HS-5 (cell line): ENCODE measurements at regions not wholly inside any gene's neighbourhood (a gene's known extent, or its start where the extent isn't known, plus 50 kb on each side); places are given as distances from the start of the nearest gene placed in this dataset.
"Not testable (repeated sequence)": the region's sequence is repeated elsewhere in the genome, so short reads cannot be mapped to it uniquely, and the experiment has no call there.

Experiments used
- DNase-seq: peaks from one replicate; pipeline ENCODE4 v3.0.0-alpha.2; 2012; ENCODE audit warnings: low read depth

DNA sequence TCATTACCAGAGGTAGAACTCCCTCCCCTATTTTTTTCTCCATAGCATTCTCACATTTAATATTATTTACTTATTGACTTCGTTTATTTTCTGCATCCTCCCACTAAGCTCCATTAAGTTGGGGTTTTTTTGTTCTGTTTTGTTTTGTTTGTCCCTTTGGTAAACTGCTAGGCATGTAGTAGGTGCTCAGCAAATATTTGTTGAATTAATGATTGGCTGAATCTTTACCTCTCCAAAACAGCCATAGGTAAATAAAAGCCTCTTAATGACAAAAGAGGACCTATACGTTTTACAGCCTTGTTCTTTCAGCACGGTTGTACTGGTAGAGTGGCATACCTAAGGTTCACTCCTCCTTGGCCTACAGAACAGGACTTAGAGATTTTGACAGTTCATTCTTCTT is 52.0 kb downstream of the PRORP start:
- DNase-seq: no peak

DNA sequence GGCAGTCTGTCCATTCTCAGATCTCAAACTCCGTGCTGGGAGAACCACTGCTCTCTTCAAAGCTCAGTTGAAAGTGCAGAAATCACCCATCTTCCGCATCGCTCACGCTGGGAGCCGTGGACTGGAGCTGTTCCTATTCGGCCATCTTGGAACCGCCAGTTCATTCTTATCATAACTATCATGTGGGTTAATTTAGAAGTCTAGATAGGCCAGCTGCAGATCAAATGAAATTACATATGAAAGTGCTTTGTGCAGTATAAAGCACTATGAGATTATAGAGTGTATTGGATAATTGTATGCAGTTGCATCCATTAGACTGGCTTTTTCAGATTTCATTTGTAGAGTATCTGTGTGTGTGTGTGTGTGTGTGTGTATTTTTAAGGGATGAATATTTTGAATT is 57.8 kb downstream of the PRORP start:
- no peak for DNase-seq

DNA sequence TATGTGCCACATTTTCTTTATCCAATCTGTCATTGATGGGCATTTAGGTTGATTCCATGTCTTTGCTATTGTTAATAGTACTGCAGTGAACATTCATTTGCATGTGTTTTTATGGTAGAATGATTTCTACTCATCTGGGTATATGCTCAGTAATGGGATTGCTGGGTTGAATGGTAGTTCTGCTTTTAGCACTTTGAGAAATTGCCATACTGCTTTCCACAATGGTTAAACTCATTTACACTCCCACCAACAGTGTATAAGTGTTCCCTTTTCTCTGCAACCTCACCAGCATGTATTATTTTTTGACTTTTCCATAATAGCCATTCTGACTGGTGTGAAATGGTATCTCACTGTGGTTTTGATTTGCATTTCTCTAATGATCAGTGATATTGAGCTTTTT is 62.5 kb downstream of the PRORP start:
- not testable (repeated sequence) for DNase-seq

DNA sequence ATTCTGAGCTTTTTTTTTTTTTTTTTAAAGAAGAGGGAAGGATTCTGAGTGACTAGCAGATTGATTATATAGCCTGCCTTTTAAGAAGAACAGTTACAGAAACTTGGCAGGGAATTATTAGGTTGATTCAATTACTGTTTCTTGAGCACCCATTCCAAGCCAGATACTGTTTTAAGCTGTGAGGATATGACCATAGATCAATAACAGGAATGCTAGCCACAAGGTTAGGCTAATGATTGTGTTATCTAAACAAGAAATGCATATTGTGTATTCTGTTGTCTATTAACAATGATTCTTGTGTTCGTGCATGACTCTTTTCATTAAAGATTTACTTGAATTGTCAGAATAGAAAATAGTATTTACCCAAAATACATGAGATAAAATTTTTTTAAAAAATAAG is 67.1 kb downstream of the PRORP start:
- no peak for DNase-seq

DNA sequence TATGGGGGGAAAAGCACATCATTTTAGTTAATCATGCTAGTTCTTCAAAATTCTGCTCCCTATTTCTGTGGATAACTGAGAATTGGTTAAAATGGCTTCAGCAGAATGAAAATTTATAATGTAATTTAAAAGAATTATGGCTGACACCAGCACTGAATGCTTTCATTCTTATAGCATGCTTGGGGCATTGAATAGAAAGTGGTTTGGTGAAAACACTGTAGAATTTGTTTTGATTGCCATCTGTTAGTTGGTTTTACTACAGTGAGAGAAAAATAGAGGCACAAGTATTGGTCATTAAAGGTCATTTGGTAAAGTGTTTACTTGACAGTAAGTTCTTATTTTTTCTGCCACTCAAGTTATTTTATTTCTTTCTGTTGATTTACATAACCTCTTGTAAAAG is 70.8 kb downstream of the PRORP start:
- no peak for DNase-seq

DNA sequence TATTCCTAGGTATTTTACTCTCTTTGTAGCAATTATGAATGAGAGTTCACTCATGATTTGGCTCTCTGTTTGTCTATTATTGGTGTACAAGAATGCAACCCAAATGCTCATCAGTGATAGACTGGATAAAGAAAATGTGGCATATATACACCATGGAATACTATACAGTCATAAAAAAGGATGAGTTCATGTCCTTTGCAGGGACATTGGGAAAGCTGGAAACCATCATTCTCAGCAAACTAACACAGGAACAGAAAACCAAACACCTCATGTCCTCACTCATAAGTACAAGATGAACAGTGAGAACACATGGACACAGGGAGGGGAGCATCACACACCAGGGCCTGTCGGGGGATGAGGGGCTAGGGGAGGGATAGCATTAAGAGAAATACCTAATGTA is 71.8 kb downstream of the PRORP start:
- DNase-seq: not testable (repeated sequence)

DNA sequence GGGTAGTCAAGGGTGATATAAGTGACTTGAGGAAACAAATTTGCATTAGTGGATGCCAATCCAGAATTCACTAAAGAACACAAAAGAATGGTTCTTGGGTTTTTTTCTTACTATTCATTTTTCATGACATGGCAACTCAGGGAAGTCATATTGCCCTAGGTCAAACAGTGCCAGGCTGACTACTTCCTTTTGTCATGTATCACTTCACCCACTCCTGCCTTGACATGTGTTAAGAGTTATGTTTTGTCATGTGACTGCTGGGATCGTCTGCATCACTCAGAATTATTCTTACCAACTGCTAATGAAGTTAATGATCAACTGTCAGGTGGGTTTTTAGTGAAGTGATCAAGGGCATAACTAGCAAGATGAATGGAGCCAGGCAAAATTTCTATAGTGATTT is 74.2 kb downstream of the PRORP start:
- DNase-seq: no peak

DNA sequence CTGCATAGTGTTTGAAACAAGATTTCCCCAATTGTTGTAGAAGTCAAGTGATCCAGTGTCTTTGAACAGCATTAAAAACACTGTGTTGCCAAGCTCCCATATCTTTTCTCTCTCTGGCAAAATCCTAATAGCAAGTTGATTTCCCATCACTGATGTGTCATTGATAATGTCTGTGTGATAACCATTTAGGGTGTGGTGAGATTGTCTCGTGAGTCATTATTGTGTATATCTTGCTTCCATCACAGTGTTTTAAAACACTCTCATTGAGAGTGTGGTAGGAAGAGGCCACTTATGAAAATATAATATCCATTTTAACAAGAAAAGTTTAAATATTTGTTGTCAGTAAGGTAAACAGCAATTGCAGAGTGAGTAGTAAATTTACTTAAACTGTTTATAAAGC is 74.7 kb downstream of the PRORP start:
- DNase-seq: peak; percentile 60

DNA sequence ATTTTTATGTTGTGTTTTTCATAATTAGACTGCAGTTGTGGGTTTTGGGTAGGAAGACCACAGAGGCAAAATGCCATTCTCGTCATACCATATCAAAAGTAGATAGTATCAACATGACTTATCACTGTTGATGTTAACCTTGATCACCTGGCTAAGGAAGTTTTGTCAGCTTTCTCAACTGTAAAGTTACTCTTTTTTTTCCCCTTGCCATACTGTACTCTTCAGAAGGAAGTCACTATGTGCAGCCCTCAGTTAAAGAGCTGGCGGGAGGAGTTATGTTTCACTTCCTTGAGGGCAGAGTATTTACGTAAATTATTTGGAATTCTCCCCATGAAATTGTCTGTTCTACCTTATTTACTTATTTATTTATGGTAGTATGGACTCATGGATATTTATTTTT is 78.7 kb downstream of the PRORP start:
- no peak for DNase-seq

DNA sequence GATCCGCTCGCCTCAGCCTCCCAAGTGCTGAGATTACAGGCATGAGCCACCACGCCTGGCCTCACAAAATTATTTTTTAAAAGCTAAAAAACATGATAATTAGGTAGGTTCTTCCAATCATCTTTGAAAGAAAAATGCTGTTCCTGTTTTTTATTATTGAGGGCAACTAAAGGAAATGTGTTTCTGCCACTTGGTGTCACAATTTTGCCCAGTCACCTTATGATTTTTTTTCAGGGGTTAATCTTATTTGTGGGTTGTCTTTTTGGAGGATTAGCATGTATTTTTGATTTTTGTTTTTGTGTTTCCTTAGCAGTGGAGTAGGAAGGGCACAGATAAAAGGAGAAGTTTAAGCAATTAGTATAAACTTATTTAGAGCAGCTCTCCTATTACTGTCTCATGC is 79.8 kb downstream of the PRORP start:
- DNase-seq: no peak

DNA sequence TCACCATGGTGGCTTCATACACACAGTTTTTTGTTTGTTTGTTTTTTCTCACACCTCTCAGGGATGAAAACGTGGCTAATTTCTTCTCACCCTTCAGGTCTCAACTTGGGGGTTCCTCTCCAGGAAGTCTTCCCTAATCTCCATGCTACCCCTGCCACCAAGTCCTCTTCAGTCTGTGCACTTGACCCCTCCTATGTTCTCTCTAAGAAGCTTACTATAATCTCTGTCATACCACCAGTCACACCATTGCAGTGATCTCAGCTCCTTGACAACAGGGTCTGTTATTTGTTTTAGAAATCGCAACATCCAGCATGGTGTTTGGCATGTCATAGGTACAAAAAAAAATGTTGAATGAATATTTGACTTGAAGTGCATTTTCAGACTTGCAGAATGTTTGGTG is 83.4 kb downstream of the PRORP start:
- DNase-seq: no peak

DNA sequence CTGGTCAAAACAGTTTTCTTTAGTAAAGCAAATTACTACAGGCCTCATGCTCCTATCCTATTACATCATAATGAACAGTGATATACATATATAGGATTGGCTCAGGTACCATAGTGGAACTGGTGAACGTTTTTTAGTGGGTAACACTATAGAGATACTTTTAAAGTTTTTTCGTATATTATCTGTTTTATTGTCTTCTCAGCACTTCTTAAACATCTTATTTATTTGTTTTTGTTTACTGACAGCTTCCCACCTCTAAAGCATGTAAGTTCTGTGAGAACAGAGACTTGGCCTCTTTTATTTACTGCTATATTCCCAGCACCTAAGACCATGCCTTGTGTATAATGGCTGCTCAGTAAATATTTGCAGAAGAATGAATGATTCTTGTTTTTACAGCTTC is 81.1 kb upstream of the PSMA6 start:
- DNase-seq: no peak

DNA sequence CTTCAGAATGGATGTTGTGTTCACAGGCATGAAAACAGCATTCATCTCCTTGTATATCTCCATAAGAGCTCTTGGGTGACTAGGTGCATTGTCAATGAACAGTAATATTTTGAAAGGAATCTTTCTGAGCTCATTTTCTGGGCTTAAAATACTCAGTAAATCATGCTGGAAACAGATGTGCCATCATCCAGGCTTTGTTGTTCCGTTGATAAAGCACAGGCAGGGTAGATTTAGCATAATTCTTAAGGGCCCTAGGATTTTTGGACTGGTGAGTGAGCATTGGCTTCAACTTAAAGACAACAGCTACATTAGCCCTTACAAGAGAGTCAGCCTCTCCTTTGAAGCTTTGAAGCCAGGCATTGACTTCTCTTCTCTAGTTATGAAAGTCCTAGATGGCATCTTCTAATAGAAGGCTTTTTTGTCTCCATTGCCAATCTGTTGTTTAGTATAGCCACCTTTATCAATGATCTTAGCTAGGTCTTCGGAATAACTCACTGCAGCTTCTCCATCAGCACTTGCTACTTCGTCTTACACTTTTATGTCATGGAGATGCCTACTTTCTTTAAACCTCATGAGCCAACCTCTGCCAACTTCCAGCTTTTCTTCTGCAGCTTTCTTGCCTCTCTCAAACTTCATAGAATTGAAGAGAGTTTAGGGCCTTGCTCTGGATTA is 79.6 kb upstream of the PSMA6 start:
- no peak for DNase-seq

DNA sequence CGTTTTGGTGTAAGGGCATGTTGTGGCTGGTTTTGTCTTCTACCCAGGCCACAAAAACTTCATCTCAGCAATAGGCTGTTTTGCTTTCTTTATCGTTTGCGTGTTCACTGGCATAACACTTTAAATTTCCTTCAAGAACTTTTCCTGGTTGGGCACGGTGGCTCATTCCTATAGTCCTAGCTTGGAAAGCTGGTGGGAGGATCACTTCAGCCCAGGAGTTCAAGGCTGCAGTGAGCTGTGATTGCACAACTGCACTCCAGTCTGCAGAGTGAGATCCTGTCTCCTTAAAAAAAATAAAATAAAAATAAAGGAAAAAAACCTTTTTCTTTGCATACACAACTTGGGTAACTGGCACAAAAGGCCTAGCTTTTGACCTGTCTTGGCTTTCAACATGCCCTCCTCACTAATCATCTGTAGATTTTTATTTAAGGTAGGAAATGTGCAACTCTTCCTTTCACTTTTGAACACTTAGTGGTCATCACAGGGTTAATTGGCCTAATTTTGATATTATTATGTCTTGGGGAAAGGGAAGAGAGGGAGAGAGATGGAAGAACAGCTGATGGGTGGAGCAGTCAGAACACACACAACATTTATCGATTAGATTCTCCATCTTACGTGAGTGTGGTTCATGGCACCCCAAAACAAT is 78.9 kb upstream of the PSMA6 start:
- DNase-seq: no peak

DNA sequence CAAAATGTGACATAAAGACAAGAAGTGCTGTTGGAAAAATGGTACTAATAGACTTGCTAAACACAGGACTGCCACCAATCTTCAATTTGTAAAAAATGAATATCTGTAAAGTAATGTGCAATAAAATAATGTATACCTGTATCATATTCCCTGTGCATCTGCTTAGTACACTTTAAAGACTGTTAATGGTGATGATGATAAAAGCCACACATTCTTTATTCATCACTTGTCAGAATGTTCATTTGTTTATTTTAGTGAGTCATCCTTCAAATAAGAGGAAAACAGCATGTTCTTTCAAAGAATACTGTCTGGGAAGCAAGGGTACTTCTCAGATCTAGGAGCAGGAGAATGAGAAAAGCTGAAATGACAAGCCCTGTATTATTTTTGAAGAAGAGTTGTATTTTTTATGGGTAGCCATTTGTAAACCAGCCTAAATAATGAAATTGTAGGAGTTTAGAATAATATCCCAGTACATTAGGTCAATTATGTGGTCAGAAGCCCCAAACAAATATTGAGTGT is 78.3 kb upstream of the PSMA6 start:
- peak; percentile 24 for DNase-seq

DNA sequence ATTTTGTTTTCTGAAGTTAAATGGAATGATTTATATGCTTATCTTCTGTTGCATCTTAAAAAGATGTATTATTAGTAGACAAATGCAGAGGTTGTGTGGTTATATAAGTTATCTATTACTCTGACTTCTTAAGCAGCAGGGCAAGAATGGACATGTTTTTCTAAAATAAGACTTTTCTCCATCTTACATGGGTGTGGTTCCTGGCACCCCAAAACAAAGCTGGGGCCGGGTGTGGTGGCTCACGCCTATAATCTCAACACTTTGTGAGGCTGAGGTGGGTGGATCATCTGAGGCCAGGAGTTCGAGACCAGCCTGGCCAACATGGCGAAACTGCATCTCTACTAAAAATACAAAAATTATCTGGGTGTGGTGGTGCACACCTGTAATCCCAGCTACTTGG is 77.8 kb upstream of the PSMA6 start:
- not testable (repeated sequence) for DNase-seq

DNA sequence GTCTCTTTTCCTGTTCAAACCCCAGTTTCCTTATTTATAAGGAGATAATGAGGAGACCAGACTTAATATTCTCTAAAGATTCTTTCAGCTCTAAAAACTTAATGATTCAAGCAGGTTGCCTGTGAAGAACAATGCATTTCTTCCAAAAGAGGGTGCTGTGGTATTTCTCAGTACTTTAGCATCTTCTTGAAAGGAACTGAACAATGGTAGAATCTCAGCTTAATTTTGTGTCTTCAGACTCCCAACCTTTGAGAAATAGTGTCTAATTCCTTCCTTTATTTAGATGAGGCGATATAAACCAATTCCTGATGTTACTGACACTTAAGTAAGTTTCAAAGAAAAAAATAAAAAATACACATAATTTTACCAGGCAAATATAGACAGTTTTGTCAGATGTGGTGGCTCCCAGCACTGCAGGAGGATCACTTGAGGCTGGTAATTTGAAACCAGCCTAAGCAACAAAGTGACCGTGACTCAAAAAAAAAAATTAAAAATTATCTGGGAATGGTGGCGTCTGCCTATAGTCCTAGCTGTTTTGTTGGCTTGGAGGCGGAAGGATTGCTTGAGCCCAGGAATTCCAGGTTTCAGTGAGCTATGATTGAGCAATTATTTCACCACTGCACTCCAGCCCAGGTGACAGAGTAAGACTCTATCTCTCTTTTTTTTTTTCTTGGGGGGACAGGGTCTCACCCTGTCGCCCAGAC is 76.9 kb upstream of the PSMA6 start:
- DNase-seq: peak; percentile 14

DNA sequence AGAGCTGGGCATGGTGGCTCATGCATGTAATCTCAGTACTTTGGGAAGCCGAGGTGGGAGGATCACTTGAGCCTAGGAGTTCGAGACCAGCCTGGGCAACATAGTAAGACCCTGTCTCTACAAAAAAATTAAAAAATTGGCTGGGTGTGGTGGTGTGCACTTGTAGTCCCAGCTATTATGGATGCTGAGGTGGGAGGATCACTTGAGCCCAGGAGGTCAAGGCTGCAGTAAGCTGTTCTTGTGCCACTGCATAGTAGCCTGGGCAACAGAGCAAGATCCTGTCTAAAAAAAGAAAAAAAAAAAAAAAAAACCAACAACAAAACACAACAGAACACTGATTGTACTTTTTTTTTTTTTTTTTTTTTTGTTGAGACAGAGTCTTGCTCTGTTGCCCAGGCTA is 74.0 kb upstream of the PSMA6 start:
- DNase-seq: not testable (repeated sequence)

DNA sequence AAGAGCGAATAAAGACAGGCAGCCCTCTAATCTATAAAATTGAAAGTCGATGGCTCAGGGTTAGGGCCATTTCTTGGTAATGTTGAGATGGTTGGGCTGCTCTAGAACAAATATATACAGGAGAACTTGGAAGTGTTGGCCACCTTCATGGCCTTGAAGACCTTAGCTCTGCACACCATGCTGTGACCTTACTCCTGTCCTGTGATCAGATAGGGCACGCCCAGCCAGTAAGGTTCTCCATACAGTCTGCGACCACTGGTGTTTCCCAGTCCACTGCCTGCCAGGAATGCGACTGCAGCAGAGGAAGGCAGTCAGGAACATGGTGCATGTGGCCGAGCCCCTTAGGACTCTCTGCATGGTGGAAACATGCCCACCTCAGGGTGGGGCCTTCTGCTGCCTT is 73.2 kb upstream of the PSMA6 start:
- no peak for DNase-seq

DNA sequence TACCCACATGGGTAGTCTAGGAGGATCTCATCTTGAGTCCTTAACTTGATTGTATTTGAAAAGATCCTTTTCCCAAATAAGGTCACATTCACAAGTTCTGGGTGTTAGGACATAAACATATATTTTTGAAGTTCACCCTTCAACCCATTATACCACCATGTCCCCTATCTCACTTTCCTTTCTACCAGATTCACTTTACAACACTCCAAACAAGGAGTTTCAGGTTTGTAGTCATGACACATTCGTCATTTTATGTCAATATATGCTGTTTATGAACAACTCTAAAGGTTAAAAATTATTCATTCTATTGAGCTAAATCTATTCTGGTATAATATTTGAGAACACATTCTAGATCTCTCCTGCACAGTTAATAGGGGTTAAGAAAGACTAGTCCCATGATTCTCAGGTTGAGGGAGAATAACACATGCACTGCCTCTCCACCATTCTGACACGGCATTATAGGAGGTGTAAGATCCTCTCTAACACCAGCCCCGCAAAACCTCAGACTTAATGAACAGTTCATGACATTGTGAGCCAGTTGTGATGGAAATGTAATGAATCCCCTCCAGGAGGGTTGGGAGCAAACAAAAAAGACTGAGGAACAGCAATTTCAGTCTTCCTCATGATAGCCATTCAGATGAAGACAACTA is 72.0 kb upstream of the PSMA6 start:
- no peak for DNase-seq

DNA sequence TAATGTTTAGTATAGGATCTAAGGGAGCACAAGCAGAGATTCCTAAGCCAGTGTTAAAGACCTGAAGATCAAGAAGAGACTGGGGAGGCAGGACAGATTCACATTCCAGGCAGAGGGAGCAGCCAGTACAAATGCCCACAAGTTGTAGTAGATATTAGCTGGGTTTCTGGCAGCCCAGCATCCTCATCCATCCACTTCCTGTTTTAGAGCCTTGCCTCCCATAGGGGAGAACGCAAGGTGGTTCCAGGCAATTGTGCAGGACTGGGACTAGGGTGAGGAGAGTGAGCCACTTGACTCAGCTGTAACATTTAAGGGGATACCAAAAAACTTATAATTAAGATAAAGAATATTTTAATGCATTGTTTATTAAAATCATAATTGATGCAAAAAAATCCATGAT is 71.3 kb upstream of the PSMA6 start:
- no peak for DNase-seq

DNA sequence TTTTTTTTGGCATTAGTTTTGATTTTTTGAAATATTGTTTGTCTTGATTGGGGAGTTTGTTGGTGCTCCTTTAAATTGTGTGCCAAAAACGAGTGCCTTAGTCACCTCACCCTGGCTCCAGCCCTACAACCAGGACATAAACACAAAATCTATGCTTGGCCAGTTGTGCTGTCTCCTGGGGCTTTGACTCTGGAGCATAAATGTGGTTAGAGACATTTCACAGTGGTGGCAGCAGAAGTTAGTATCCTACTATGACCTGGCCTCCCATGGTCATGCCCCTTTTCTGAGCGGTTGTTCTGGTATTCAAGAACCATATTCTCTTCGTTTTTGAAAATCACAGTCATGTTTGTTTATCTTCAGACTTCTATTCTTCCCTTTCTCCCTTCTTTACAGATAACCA is 70.7 kb upstream of the PSMA6 start:
- DNase-seq: no peak

DNA sequence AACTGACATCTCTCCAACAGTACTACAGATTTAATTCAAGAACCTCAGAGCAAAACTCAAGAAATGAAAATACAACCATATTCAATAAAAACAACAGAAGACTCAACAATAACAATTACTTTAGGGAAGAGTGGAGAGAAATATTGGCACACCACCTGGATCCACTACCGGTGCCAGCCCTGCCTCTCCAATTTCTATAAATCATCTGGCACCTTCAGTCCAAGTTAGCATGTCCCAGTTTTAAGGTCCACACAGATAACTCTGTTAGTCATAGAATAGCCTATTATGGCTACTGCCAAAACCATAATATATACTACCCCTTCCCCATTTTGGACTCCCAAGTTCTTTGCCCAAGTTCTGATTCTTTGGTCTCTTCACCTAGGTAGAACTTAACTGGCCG is 69.9 kb upstream of the PSMA6 start:
- no peak for DNase-seq
